ENCODE measurements at regions not wholly inside any gene's neighbourhood (a gene's known extent, or its start where the extent isn't known, plus 50 kb on each side); places are given as distances from the start of the nearest gene placed in this dataset.

GRCh38 chr4:35965300-35965699, 279.0 kb downstream of the ARAP2 start:
- WGBS = no CpG with 5 or more reads among the region's 1 CpG
- Histone ChIP-seq H3K36me3 (ENCODE audit: control insufficient read depth in 1 of 2, insufficient read depth in 2 of 2, low read depth in 1 of 2, low read length in 2 of 2) (no peaks in the 10 kb centered on the region), H2BK120ac (ENCODE audit: low read depth, low read length) (no peak overlapping the region), H3K9me3 (ENCODE audit: control insufficient read depth, low read length) (no peaks in the 10 kb centered on the region), H3K27ac (ENCODE audit: low read length, poor library complexity, severe bottlenecking) (no peak overlapping the region), H3K23ac (ENCODE audit: low read length in 2 of 2) (no peak overlapping the region), H2AK5ac (ENCODE audit: low read length, severe bottlenecking) (no peak overlapping the region), H2BK12ac (ENCODE audit: low read length in 2 of 2) (no peak overlapping the region), H3K4me2 (ENCODE audit: low read length, poor library complexity, severe bottlenecking) (no peak overlapping the region), H4K8ac (ENCODE audit: low read length) (no peak overlapping the region), H2AFZ (ENCODE audit: low read depth, low read length) (no peak overlapping the region), H2BK15ac (ENCODE audit: low read depth, poor library complexity, severe bottlenecking) (no peak overlapping the region), H3K4me1 (ENCODE audit: control insufficient read depth, insufficient read depth, low read depth, low read length) (peaks cover 2% of the 10 kb centered on the region), H3K4ac (ENCODE audit: low read depth in 1 of 2, low read length in 2 of 2) (no peak overlapping the region), H3K79me1 (replicated peaks; ENCODE audit: low read length, poor library complexity, severe bottlenecking) (no peaks in the 10 kb centered on the region), H3K27me3 (ENCODE audit: control insufficient read depth in 1 of 2, insufficient read depth in 1 of 2, low read length in 2 of 2) (no peaks in the 10 kb centered on the region), H3K14ac (ENCODE audit: low read length in 2 of 2) (no peak overlapping the region), H2BK5ac (ENCODE audit: low read depth, low read length, poor library complexity, severe bottlenecking) (no peak overlapping the region), H3K4me3 (ENCODE audit: insufficient read depth in 1 of 2, low read depth in 1 of 2, low read length in 2 of 2) (no peak overlapping the region), H3K18ac (ENCODE audit: low read depth in 1 of 2, low read length in 2 of 2) (no peak overlapping the region), H4K91ac (ENCODE audit: low read length) (no peak overlapping the region), H3K9ac (ENCODE audit: low read length) (no peak overlapping the region)
- no peak for DNase-seq

- H3K4me2 ChIP-seq (ENCODE audit: low read length, poor library complexity, severe bottlenecking) = no peak overlapping the region
Observed at GRCh38 chr4:35966566-35966965, 277.7 kb downstream of the ARAP2 start.

GRCh38 chr4:35970366-35970960, 273.9 kb downstream of the ARAP2 start:
- H3K4me3 ChIP-seq (ENCODE audit: insufficient read depth in 1 of 2, low read depth in 1 of 2, low read length in 2 of 2) = no peak overlapping the region
- no peaks in the 10 kb centered on the region for H3K27me3 ChIP-seq (ENCODE audit: control insufficient read depth in 1 of 2, insufficient read depth in 1 of 2, low read length in 2 of 2)
- no peak overlapping the region for H3K4ac ChIP-seq (ENCODE audit: low read depth in 1 of 2, low read length in 2 of 2)

More at GRCh38 chr4:35966566-35966965, 277.7 kb downstream of the ARAP2 start:
- H3K18ac ChIP-seq (ENCODE audit: low read depth in 1 of 2, low read length in 2 of 2) = no peak overlapping the region
- no peaks in the 10 kb centered on the region for H3K27me3 ChIP-seq (ENCODE audit: control insufficient read depth in 1 of 2, insufficient read depth in 1 of 2, low read length in 2 of 2)
- no peak overlapping the region for H3K23ac ChIP-seq (ENCODE audit: low read length in 2 of 2)
- no peak overlapping the region for H4K8ac ChIP-seq (ENCODE audit: low read length)
- no peak overlapping the region for H2BK15ac ChIP-seq (ENCODE audit: low read depth, poor library complexity, severe bottlenecking)
- H3K9me3 ChIP-seq (ENCODE audit: control insufficient read depth, low read length) = no peaks in the 10 kb centered on the region
- H3K27ac ChIP-seq (ENCODE audit: low read length, poor library complexity, severe bottlenecking) = no peak overlapping the region
- no peaks in the 10 kb centered on the region for H3K79me1 ChIP-seq (replicated peaks; ENCODE audit: low read length, poor library complexity, severe bottlenecking)
- no peak overlapping the region for H3K4me3 ChIP-seq (ENCODE audit: insufficient read depth in 1 of 2, low read depth in 1 of 2, low read length in 2 of 2)
- H2AK5ac ChIP-seq (ENCODE audit: low read length, severe bottlenecking) = no peak overlapping the region
- H2BK5ac ChIP-seq (ENCODE audit: low read depth, low read length, poor library complexity, severe bottlenecking) = no peak overlapping the region
- H3K14ac ChIP-seq (ENCODE audit: low read length in 2 of 2) = no peak overlapping the region
- H3K4ac ChIP-seq (ENCODE audit: low read depth in 1 of 2, low read length in 2 of 2) = no peak overlapping the region
- no peak overlapping the region for H2BK120ac ChIP-seq (ENCODE audit: low read depth, low read length)
- H3K9ac ChIP-seq (ENCODE audit: low read length) = no peak overlapping the region
- peak; percentile 45 for DNase-seq
- no peak overlapping the region for H4K91ac ChIP-seq (ENCODE audit: low read length)
- H3K36me3 ChIP-seq (ENCODE audit: control insufficient read depth in 1 of 2, insufficient read depth in 2 of 2, low read depth in 1 of 2, low read length in 2 of 2) = no peaks in the 10 kb centered on the region
- no peak overlapping the region for H2AFZ ChIP-seq (ENCODE audit: low read depth, low read length)
- no peak overlapping the region for H2BK12ac ChIP-seq (ENCODE audit: low read length in 2 of 2)
- H3K4me1 ChIP-seq (ENCODE audit: control insufficient read depth, insufficient read depth, low read depth, low read length) = peaks cover 2% of the 10 kb centered on the region

GRCh38 chr4:35972814-35973213, 271.5 kb downstream of the ARAP2 start:
- no peaks in the 10 kb centered on the region for H3K27me3 ChIP-seq (ENCODE audit: control insufficient read depth in 1 of 2, insufficient read depth in 1 of 2, low read length in 2 of 2)
- no peak overlapping the region for H3K23ac ChIP-seq (ENCODE audit: low read length in 2 of 2)
- no peak overlapping the region for H2BK12ac ChIP-seq (ENCODE audit: low read length in 2 of 2)
- no peak overlapping the region for H2BK15ac ChIP-seq (ENCODE audit: low read depth, poor library complexity, severe bottlenecking)
- no peaks in the 10 kb centered on the region for H3K36me3 ChIP-seq (ENCODE audit: control insufficient read depth in 1 of 2, insufficient read depth in 2 of 2, low read depth in 1 of 2, low read length in 2 of 2)
- no peak overlapping the region for H3K4me3 ChIP-seq (ENCODE audit: insufficient read depth in 1 of 2, low read depth in 1 of 2, low read length in 2 of 2)
- H4K8ac ChIP-seq (ENCODE audit: low read length) = no peak overlapping the region
- H2AK5ac ChIP-seq (ENCODE audit: low read length, severe bottlenecking) = no peak overlapping the region
- no peak overlapping the region for H3K4me2 ChIP-seq (ENCODE audit: low read length, poor library complexity, severe bottlenecking)
- no peak overlapping the region for H2BK5ac ChIP-seq (ENCODE audit: low read depth, low read length, poor library complexity, severe bottlenecking)
- no peak overlapping the region for H4K91ac ChIP-seq (ENCODE audit: low read length)
- no peak overlapping the region for H3K4ac ChIP-seq (ENCODE audit: low read depth in 1 of 2, low read length in 2 of 2)
- H3K9me3 ChIP-seq (ENCODE audit: control insufficient read depth, low read length) = no peaks in the 10 kb centered on the region
- no peaks in the 10 kb centered on the region for H3K79me1 ChIP-seq (replicated peaks; ENCODE audit: low read length, poor library complexity, severe bottlenecking)
- no peak for DNase-seq
- H2BK120ac ChIP-seq (ENCODE audit: low read depth, low read length) = no peak overlapping the region
- 0% methylated on average over 1 of the region's 4 CpGs for WGBS
- no peak overlapping the region for H3K27ac ChIP-seq (ENCODE audit: low read length, poor library complexity, severe bottlenecking)
- H3K18ac ChIP-seq (ENCODE audit: low read depth in 1 of 2, low read length in 2 of 2) = no peak overlapping the region
- no peaks in the 10 kb centered on the region for H3K4me1 ChIP-seq (ENCODE audit: control insufficient read depth, insufficient read depth, low read depth, low read length)
- no peak overlapping the region for H2AFZ ChIP-seq (ENCODE audit: low read depth, low read length)
- H3K14ac ChIP-seq (ENCODE audit: low read length in 2 of 2) = no peak overlapping the region
- H3K9ac ChIP-seq (ENCODE audit: low read length) = no peak overlapping the region

More at GRCh38 chr4:35970366-35970960, 273.9 kb downstream of the ARAP2 start:
- WGBS = no CpG with 5 or more reads among the region's 1 CpG
- no peak overlapping the region for H4K8ac ChIP-seq (ENCODE audit: low read length)
- H3K14ac ChIP-seq (ENCODE audit: low read length in 2 of 2) = no peak overlapping the region
- H4K91ac ChIP-seq (ENCODE audit: low read length) = no peak overlapping the region
- H3K27ac ChIP-seq (ENCODE audit: low read length, poor library complexity, severe bottlenecking) = no peak overlapping the region
- no peak overlapping the region for H2BK12ac ChIP-seq (ENCODE audit: low read length in 2 of 2)
- DNase-seq = no peak
- no peaks in the 10 kb centered on the region for H3K4me1 ChIP-seq (ENCODE audit: control insufficient read depth, insufficient read depth, low read depth, low read length)
- no peak overlapping the region for H2AFZ ChIP-seq (ENCODE audit: low read depth, low read length)
- no peak overlapping the region for H2BK120ac ChIP-seq (ENCODE audit: low read depth, low read length)
- H3K9me3 ChIP-seq (ENCODE audit: control insufficient read depth, low read length) = no peaks in the 10 kb centered on the region
- H2BK15ac ChIP-seq (ENCODE audit: low read depth, poor library complexity, severe bottlenecking) = no peak overlapping the region
- H3K23ac ChIP-seq (ENCODE audit: low read length in 2 of 2) = no peak overlapping the region
- H3K9ac ChIP-seq (ENCODE audit: low read length) = no peak overlapping the region
- H3K4me2 ChIP-seq (ENCODE audit: low read length, poor library complexity, severe bottlenecking) = no peak overlapping the region
- H3K36me3 ChIP-seq (ENCODE audit: control insufficient read depth in 1 of 2, insufficient read depth in 2 of 2, low read depth in 1 of 2, low read length in 2 of 2) = no peaks in the 10 kb centered on the region
- H2AK5ac ChIP-seq (ENCODE audit: low read length, severe bottlenecking) = no peak overlapping the region
- H3K79me1 ChIP-seq (replicated peaks; ENCODE audit: low read length, poor library complexity, severe bottlenecking) = no peaks in the 10 kb centered on the region
- no peak overlapping the region for H2BK5ac ChIP-seq (ENCODE audit: low read depth, low read length, poor library complexity, severe bottlenecking)
- H3K18ac ChIP-seq (ENCODE audit: low read depth in 1 of 2, low read length in 2 of 2) = no peak overlapping the region
